Progenitor cell of endocrine pancreas (in vitro differentiated cells): ENCODE measurements at regions not wholly inside any gene's neighbourhood (a gene's known extent, or its start where the extent isn't known, plus 50 kb on each side); places are given as distances from the start of the nearest gene placed in this dataset.

Experiments used
- DNase-seq: peaks from one replicate; pipeline ENCODE4 v3.0.0; 2021; ENCODE audit warnings: low spot score; ENCODE audit not compliant: unreplicated experiment
- H3K27ac Mint-ChIP-seq: 2 replicates; pipeline ENCODE4 v1.8.0; 2021; ENCODE audit warnings: mild to moderate bottlenecking, moderate library complexity, mixed read lengths
- H3K27me3 Mint-ChIP-seq: 2 replicates; pipeline ENCODE4 v1.8.0; 2021; ENCODE audit warnings: mixed read lengths
- H3K36me3 Mint-ChIP-seq: 2 replicates; pipeline ENCODE4 v1.8.0; 2022; ENCODE audit warnings: mixed read lengths; ENCODE audit not compliant: insufficient read depth
- H3K4me1 Mint-ChIP-seq: 2 replicates; pipeline ENCODE4 v1.8.0; 2021; ENCODE audit warnings: low read depth, mixed read lengths
- H3K4me3 Mint-ChIP-seq: 2 replicates; pipeline ENCODE4 v1.8.0; 2021; ENCODE audit warnings: low read depth, mild to moderate bottlenecking, moderate library complexity, mixed read lengths
- H3K9me3 Mint-ChIP-seq: 2 replicates; pipeline ENCODE4 v1.8.0; 2021; ENCODE audit warnings: low read depth, mixed read lengths
- TF ChIP-seq, protein P1 (sequence below): fragments of 200-600 bp; sonication (generic); IDR thresholded peaks from one replicate; pipeline ENCODE4 v1.5.0; 2021; ENCODE audit warnings: antibody characterized with exemption, mild to moderate bottlenecking; ENCODE audit not compliant: unreplicated experiment

- H3K27ac Mint-ChIP-seq, result no peak overlapping the region
- TF ChIP-seq, protein P1, sequence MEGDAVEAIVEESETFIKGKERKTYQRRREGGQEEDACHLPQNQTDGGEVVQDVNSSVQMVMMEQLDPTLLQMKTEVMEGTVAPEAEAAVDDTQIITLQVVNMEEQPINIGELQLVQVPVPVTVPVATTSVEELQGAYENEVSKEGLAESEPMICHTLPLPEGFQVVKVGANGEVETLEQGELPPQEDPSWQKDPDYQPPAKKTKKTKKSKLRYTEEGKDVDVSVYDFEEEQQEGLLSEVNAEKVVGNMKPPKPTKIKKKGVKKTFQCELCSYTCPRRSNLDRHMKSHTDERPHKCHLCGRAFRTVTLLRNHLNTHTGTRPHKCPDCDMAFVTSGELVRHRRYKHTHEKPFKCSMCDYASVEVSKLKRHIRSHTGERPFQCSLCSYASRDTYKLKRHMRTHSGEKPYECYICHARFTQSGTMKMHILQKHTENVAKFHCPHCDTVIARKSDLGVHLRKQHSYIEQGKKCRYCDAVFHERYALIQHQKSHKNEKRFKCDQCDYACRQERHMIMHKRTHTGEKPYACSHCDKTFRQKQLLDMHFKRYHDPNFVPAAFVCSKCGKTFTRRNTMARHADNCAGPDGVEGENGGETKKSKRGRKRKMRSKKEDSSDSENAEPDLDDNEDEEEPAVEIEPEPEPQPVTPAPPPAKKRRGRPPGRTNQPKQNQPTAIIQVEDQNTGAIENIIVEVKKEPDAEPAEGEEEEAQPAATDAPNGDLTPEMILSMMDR, result no peak
- no peak overlapping the region for H3K4me3 Mint-ChIP-seq
- DNase-seq, result no peak
- H3K36me3 Mint-ChIP-seq, result no peaks in the 10 kb centered on the region
- H3K9me3 Mint-ChIP-seq, result no peaks in the 10 kb centered on the region
- peaks cover 39% of the 10 kb centered on the region for H3K27me3 Mint-ChIP-seq
- H3K4me1 Mint-ChIP-seq, result peaks cover 25% of the 10 kb centered on the region
These were observed 65.1 kb upstream of the NXT1 start for GRCh38 chr20:23285536-23285935.

DNA sequence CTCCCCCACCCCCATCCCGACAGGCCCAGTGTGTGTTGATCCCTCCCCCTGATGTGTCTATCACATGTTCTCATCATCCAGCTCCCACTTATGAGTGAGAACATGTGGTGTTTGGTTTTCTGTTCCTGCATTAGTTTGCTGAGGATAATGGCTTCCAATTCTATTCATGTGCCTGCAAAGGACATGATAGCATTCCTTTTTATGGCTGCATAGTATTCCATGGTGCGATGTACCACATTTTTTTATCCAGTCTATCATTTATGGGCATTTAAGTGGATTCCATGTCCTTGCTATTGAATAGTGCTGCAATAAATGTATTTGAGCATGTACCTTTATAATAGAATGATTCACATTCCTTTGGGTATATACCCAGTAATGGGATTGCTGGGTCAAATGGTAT, 66.6 kb upstream of the NXT1 start:
- Mint-ChIP-seq H3K4me3 (no peak overlapping the region), H3K9me3 (no peaks in the 10 kb centered on the region), H3K27me3 (peaks cover 31% of the 10 kb centered on the region), H3K27ac (no peak overlapping the region), H3K4me1 (peaks cover 18% of the 10 kb centered on the region), H3K36me3 (no peaks in the 10 kb centered on the region)
- DNase-seq, result no peak
- TF ChIP-seq, protein P1, result no peak

DNA sequence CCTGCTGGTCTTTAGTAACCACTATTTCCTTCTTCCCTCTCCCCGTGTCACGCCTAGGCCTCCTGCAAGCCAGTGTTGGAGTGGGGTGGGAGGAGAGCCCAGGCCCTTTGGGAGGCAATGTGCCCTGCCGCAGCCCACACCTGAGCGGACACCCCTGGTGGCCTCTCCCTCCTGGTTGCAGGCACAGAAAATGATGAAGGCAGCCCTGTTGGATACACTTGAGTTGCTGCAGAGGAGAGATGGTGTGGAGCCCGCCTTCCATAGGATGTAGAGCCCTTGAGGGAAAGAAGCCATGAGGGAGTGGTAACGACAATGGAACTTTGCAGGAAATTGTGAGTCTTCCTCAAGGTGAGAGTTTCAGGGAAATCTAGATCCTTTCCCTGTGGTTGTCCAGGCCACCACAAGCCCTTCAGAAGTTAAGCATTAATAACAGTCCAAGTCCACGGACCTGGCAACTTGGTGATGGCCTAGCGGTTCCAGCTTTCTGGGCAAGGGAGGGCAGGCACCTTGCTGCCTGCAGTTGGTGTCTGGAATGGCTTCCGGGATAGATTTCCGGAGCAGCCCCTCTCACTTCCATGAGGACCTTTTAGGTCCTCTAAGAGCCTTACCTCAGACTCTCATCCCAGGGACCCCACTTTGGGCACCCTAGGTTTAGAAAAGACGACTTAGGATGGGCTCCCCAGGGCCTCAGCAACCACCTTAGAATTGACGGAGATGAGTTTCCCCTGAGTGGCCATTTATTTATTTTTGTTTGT, 67.3 kb upstream of the NXT1 start:
- H3K27ac Mint-ChIP-seq, result no peak overlapping the region
- no peaks in the 10 kb centered on the region for H3K9me3 Mint-ChIP-seq
- peaks cover 25% of the 10 kb centered on the region for H3K27me3 Mint-ChIP-seq
- TF ChIP-seq, protein P1, result no peak
- DNase-seq, result no peak
- no peak overlapping the region for H3K4me3 Mint-ChIP-seq
- peaks cover 14% of the 10 kb centered on the region for H3K4me1 Mint-ChIP-seq
- H3K36me3 Mint-ChIP-seq, result no peaks in the 10 kb centered on the region

DNA sequence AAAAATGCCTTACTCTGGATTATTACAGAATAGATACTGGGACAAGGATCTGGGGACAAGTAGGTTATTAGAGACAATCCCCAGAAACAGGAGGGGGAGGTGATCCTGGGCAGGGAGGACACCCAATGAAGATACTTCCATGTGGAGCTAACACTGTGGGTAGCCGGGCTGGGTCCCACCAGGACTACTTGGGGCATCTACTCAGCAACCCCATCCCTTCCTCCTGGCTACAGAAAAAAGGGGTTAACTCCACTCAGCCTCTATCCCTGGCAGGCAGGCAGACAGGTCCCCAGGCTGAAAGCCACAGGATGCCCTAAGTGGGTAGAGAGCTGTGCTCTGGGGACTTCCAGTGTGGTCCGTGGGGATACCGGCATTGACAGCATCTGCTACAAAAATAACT, 68.0 kb upstream of the NXT1 start:
- Mint-ChIP-seq H3K36me3 (no peaks in the 10 kb centered on the region), H3K9me3 (no peaks in the 10 kb centered on the region), H3K4me1 (peaks cover 8% of the 10 kb centered on the region), H3K4me3 (no peak overlapping the region), H3K27ac (no peak overlapping the region), H3K27me3 (peaks cover 23% of the 10 kb centered on the region)
- TF ChIP-seq, protein P1, result no peak
- DNase-seq, result no peak

DNA sequence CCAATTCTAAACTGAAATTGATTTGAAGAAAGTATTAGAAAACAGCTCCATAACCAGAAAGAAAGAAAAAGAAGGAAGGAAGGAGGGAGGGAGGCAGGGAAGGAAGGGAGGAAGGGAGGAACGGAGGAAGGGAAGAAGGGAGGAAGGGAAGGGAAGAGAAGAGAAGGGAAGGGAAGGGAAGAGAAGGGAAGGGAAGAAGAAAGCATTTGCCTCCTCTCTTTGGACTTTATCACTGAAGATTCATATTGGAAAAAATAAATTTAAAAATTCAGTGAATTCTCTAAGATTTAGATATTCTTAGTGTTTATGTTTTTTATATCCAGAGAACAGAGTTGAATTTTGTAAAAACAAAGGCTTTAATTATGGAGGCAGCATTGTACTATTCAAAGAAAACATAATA, 68.5 kb upstream of the NXT1 start:
- no peak for DNase-seq
- no peak overlapping the region for H3K4me3 Mint-ChIP-seq
- no peaks in the 10 kb centered on the region for H3K36me3 Mint-ChIP-seq
- TF ChIP-seq, protein P1, result no peak
- no peak overlapping the region for H3K27ac Mint-ChIP-seq
- no peaks in the 10 kb centered on the region for H3K9me3 Mint-ChIP-seq
- peaks cover 4% of the 10 kb centered on the region for H3K4me1 Mint-ChIP-seq
- H3K27me3 Mint-ChIP-seq, result peaks cover 23% of the 10 kb centered on the region
